ENCODE measurements at regions not wholly inside any gene's neighbourhood (a gene's known extent, or its start where the extent isn't known, plus 50 kb on each side); places are given as distances from the start of the nearest gene placed in this dataset.

DNA sequence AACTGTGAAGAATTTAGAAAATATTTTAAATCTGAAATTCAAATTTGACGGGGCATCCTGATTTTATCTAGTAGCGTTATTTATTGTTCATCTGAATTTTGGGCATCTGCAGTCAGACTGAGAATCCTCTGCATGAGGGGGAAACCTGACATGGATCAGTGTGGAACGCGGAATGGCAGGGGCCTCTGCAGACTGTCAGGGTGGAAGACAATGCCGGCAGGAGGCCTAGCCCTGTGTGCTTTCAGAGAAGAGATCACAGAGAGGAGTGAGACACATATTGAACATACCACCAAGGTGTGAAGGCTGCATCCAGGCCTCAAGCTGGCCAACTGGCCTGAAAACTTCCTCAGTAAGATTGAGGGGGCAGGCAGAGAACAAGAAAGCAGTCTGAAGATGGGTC is 921.1 kb upstream of the GHITM start:
- TF ChIP-seq, protein P1, sequence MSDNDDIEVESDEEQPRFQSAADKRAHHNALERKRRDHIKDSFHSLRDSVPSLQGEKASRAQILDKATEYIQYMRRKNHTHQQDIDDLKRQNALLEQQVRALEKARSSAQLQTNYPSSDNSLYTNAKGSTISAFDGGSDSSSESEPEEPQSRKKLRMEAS (IDR thresholded peaks at IDR 0.05) = no peak
- TF ChIP-seq FOSL1 (IDR thresholded peaks at IDR 0.05; ENCODE audit: low read depth) (no peak), POLR2AphosphoS5 (IDR thresholded peaks at IDR 0.05; ENCODE audit: low read depth, low read length) (no peak), YY1 (IDR thresholded peaks at IDR 0.05; ENCODE audit: extremely low read depth, insufficient replicate concordance, low read depth, low read length) (no peak), EZH2phosphoT487 (IDR thresholded peaks at IDR 0.05; ENCODE audit: borderline replicate concordance) (no peak), POLR2A (IDR thresholded peaks at IDR 0.05; ENCODE audit: borderline replicate concordance, extremely low read depth, insufficient read depth, insufficient read length) (no peak), SP1 (IDR thresholded peaks at IDR 0.05; ENCODE audit: low read depth) (no peak), SRF (IDR thresholded peaks at IDR 0.05; ENCODE audit: low read depth) (no peak), ZFX (IDR thresholded peaks at IDR 0.05) (no peak), EZH2 (IDR thresholded peaks at IDR 0.05) (no peak), ATF3 (IDR thresholded peaks at IDR 0.05) (no peak), CEBPB (IDR thresholded peaks at IDR 0.05; ENCODE audit: low read depth) (no peak)
- TF ChIP-seq, protein P2, sequence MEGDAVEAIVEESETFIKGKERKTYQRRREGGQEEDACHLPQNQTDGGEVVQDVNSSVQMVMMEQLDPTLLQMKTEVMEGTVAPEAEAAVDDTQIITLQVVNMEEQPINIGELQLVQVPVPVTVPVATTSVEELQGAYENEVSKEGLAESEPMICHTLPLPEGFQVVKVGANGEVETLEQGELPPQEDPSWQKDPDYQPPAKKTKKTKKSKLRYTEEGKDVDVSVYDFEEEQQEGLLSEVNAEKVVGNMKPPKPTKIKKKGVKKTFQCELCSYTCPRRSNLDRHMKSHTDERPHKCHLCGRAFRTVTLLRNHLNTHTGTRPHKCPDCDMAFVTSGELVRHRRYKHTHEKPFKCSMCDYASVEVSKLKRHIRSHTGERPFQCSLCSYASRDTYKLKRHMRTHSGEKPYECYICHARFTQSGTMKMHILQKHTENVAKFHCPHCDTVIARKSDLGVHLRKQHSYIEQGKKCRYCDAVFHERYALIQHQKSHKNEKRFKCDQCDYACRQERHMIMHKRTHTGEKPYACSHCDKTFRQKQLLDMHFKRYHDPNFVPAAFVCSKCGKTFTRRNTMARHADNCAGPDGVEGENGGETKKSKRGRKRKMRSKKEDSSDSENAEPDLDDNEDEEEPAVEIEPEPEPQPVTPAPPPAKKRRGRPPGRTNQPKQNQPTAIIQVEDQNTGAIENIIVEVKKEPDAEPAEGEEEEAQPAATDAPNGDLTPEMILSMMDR (IDR thresholded peaks at IDR 0.05 in 2 of 3, conservative IDR thresholded peaks at IDR 0.05 in 1 of 3; ENCODE audit: borderline replicate concordance in 1 of 3, insufficient read depth in 1 of 3, low read depth in 2 of 3, low read length in 2 of 3) = no peak

All from HCT116 (cell line).